Peyer's patch (tissue), 4 donors: ENCODE measurements at regions not wholly inside any gene's neighbourhood (a gene's known extent, or its start where the extent isn't known, plus 50 kb on each side); places are given as distances from the start of the nearest gene placed in this dataset.

Experiments
- DNase-seq, 3 donors: peaks; one replicate each; pipeline ENCODE4 v3.0.0-alpha.2; 2017 to 2019
- H3K27ac ChIP-seq, 4 donors: fragments of 200-600 bp; sonication (generic); one replicate each; pipeline ENCODE4 v1.5.1; 2016 to 2019
- H3K27me3 ChIP-seq, 2 donors: fragments of 200-600 bp; sonication (generic); one replicate each; pipeline ENCODE4 v1.5.1; 2019
- H3K36me3 ChIP-seq, 3 donors: fragments of 200-600 bp; sonication (generic); one replicate each; pipeline ENCODE4 v1.5.1; 2016 to 2019
- H3K4me1 ChIP-seq, 4 donors: fragments of 200-600 bp; sonication (generic); one replicate each; pipeline ENCODE4 v1.5.1; 2016 to 2019
- H3K4me3 ChIP-seq, 4 donors: fragments of 200-600 bp; sonication (generic); 1 replicate in 3 of 4; 2 replicates in 1 of 4; pipeline ENCODE4 v1.5.1; 2016 to 2019; ENCODE audit warnings: mild to moderate bottlenecking in 1 of 4
- H3K9me3 ChIP-seq, 4 donors: fragments of 200-600 bp; sonication (generic); one replicate each; pipeline ENCODE4 v1.5.1; 2016 to 2019; ENCODE audit warnings: mild to moderate bottlenecking in 1 of 4
- POLR2A ChIP-seq, 2 donors: fragments of 450-650 bp; IDR thresholded peaks; one replicate each; pipeline ENCODE4 v1.5.1; 2017; ENCODE audit warnings: antibody characterized with exemption in 2 of 2, mild to moderate bottlenecking in 2 of 2, moderate library complexity in 2 of 2
- TF ChIP-seq, protein P1 (sequence below), 6 experiments: fragments of 450-650 bp in 4 of 6; fragments of 200-600 bp in 2 of 6; sonication (generic) in 1 of 6; IDR thresholded peaks; one replicate each; pipeline ENCODE4 v1.5.1; 2017 to 2019; ENCODE audit warnings: antibody characterized with exemption in 6 of 6, mild to moderate bottlenecking in 3 of 6, moderate library complexity in 1 of 6

DNA sequence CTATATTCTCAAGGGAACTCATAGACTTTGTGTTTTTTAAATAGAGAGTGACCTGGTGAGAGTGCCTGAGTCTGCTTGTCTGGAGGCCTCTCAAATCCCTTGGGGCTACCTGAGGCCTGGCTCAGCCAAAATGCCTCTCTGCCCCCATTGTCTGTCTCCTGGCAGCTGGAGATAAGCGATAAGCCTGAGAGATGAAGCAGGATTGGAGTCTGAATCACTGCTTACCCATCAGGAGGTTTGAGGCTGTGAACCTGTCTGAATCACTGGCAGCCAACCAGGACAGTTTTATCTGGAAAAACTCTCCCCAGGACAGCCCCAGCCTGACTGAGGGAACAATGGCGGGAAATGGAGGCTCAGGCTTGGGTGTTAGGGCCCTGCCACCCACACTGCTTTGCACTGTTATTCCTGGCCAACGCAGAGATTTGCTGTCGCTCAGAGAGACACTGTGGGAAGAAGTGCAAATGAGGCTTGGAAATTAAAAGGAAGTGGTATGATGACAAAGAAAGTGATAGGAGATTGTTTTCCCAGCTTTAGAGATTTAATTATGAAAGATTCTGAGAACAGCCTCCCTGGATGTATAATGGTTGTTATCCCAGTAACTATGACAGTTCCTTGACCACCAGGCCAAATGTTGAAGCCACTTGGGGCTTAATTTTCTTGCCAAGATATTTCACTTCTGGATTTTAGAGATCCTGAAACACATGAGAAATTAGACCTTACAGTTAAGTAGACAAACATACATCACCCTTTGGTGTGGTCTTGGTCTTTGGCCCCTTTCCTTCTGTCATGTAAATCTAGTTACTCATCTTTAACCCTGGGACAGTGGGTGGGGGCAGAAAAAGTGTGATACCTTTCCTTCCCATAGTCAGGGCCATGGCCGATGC lies 102.1 kb downstream of the RASSF10 start:
- Histone ChIP-seq H3K36me3 (no peaks in the 10 kb centered on the region), H3K4me1 (no peaks in the 10 kb centered on the region), H3K27me3 (no peaks in the 10 kb centered on the region), H3K27ac (no peak overlapping the region), H3K9me3 (peaks cover 0 to 2% (median 0%) of the 10 kb centered on the region in 4 donors), H3K4me3 (no peak overlapping the region)
- no peak for DNase-seq
- TF ChIP-seq, protein P1, sequence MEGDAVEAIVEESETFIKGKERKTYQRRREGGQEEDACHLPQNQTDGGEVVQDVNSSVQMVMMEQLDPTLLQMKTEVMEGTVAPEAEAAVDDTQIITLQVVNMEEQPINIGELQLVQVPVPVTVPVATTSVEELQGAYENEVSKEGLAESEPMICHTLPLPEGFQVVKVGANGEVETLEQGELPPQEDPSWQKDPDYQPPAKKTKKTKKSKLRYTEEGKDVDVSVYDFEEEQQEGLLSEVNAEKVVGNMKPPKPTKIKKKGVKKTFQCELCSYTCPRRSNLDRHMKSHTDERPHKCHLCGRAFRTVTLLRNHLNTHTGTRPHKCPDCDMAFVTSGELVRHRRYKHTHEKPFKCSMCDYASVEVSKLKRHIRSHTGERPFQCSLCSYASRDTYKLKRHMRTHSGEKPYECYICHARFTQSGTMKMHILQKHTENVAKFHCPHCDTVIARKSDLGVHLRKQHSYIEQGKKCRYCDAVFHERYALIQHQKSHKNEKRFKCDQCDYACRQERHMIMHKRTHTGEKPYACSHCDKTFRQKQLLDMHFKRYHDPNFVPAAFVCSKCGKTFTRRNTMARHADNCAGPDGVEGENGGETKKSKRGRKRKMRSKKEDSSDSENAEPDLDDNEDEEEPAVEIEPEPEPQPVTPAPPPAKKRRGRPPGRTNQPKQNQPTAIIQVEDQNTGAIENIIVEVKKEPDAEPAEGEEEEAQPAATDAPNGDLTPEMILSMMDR (IDR thresholded peaks at IDR 0.05), result no peak
- no peak for TF ChIP-seq POLR2A (IDR thresholded peaks at IDR 0.05)

DNA sequence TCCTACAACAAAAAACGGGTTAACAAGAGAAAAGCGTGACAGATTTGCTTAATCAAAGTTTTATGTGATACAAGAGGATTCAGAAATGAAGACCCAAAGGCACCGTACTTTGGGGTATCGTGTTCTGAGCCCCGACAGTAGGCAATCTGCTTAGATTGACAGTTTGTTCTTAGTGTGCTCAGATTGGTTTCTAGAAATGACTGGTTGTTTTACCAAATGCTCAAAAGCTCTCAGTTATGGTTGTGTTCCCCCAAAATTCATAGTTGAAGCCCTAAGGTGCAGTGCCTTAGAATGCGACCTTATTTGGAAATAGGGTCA lies 102.7 kb downstream of the RASSF10 start:
- Histone ChIP-seq H3K27ac (no peak overlapping the region), H3K4me1 (no peaks in the 10 kb centered on the region), H3K4me3 (no peak overlapping the region), H3K36me3 (no peaks in the 10 kb centered on the region), H3K27me3 (no peaks in the 10 kb centered on the region), H3K9me3 (peaks cover 0 to 2% (median 0%) of the 10 kb centered on the region in 4 donors)
- no peak for TF ChIP-seq POLR2A (IDR thresholded peaks at IDR 0.05)
- TF ChIP-seq, protein P1 (IDR thresholded peaks at IDR 0.05), result no peak
- no peak for DNase-seq

DNA sequence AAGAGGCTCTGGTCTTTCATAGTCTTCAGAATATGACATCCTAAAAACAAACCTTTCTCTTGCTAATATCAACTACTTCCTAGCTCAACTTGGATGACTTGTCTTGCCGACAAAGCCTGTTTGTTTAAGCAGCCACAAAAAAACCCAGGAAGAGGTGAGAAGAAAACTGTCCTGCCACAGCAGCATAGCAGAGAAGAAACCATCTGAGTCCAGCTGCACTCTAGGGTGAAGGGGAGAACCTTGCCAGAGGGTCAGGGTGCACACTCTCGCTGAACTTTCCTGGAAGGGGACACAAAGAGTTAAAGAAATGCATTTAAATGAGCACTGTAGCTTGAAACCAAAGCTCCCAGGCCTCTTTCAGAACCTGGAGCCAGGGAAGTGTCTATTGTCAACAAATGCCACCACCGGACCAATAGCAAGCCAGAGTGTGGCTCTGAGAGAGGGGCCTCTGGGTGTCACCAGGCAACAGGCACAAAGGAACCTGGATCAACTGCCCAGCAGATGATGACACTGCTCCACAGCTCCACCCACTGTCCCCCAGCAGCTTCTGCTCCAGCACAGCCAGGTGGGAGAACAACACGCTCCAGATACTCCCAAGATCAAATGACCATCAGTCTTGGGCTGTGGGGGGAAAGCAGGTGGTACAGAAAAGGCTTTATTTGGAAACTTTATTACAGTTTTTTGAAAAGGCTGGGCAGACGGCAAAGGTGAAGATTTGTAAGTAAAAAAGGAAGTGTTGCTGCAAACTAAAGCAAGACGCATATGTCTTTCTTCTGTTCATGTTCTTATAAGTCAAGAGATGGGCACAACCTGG lies 105.7 kb downstream of the RASSF10 start:
- H3K36me3 ChIP-seq, result no peaks in the 10 kb centered on the region
- H3K4me1 ChIP-seq, result no peaks in the 10 kb centered on the region
- DNase-seq, result no peak
- no peaks in the 10 kb centered on the region for H3K9me3 ChIP-seq
- TF ChIP-seq, protein P1 (IDR thresholded peaks at IDR 0.05), result peak in 2 of 6 experiments; percentile 2 to 11
- no peak for TF ChIP-seq POLR2A (IDR thresholded peaks at IDR 0.05)
- no peak overlapping the region for H3K4me3 ChIP-seq
- no peak overlapping the region for H3K27ac ChIP-seq
- H3K27me3 ChIP-seq, result no peaks in the 10 kb centered on the region

DNA sequence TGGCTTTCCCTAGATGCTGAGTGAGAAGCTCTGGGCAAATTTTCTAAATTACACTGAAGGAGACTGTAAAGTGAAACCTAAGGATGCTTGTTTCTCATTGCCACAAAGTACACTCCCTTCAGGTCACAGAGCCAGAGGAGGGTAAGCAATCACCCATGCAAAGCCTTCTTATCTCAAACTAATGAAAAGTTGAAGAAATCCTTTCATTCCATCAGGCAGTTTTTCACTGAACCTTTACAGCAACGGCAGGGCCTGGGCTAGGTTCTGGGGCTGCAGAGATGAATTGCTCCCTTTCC lies 106.2 kb downstream of the RASSF10 start:
- no peaks in the 10 kb centered on the region for H3K36me3 ChIP-seq
- H3K4me3 ChIP-seq, result no peak overlapping the region
- no peak for DNase-seq
- no peak overlapping the region for H3K27ac ChIP-seq
- H3K27me3 ChIP-seq, result no peaks in the 10 kb centered on the region
- TF ChIP-seq, protein P1 (IDR thresholded peaks at IDR 0.05), result no peak
- no peak for TF ChIP-seq POLR2A (IDR thresholded peaks at IDR 0.05)
- H3K9me3 ChIP-seq, result no peaks in the 10 kb centered on the region
- no peaks in the 10 kb centered on the region for H3K4me1 ChIP-seq

DNA sequence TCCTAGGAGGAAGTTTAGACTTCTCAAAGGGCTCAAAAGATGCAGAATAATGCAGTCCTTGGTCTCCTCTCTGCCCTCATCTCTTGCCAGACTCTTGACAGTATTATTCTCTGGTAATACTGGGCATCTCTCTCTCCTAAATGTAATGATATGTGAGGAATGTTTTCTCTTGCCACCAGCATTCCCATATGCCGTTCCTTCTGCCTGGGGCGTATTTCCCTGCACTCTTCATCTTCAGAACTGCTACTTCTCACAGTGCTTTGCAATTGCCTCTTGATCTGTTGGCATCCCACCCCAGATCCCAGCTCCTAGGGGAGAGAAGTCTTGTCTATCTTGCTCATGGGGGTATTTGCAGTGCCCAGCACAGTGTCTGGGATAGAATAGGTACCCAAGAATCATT lies 107.4 kb downstream of the RASSF10 start:
- Histone ChIP-seq H3K4me3 (no peak overlapping the region), H3K27ac (no peak overlapping the region), H3K9me3 (no peaks in the 10 kb centered on the region), H3K4me1 (no peaks in the 10 kb centered on the region), H3K27me3 (no peaks in the 10 kb centered on the region), H3K36me3 (no peaks in the 10 kb centered on the region)
- no peak for DNase-seq
- TF ChIP-seq, protein P1 (IDR thresholded peaks at IDR 0.05), result no peak
- TF ChIP-seq POLR2A (IDR thresholded peaks at IDR 0.05), result no peak
